ENCODE measurements at regions not wholly inside any gene's neighbourhood (a gene's known extent, or its start where the extent isn't known, plus 50 kb on each side); places are given as distances from the start of the nearest gene placed in this dataset.
A peak's percentile ranks its signal among the peaks of the same experiment; 100 is the strongest.

- no peak for DNase-seq
Observed at GRCh38 chr20:11101696-11102095, 427.9 kb upstream of the JAG1 start.

- no peak for DNase-seq
Observed at GRCh38 chr20:11103866-11104265, 430.1 kb upstream of the JAG1 start.

- no peak for DNase-seq
Observed at GRCh38 chr20:11108102-11108810, 434.5 kb upstream of the JAG1 start.

GRCh38 chr20:11110535-11110934, 436.7 kb upstream of the JAG1 start:
- DNase-seq: no peak

- DNase-seq: no peak
Observed at GRCh38 chr20:11111191-11111590, 437.4 kb upstream of the JAG1 start.

GRCh38 chr20:11112832-11113231, 439.0 kb upstream of the JAG1 start:
- no peak for DNase-seq

GRCh38 chr20:11114382-11114781, 440.6 kb upstream of the JAG1 start:
- no peak for DNase-seq

GRCh38 chr20:11117808-11118528, 444.2 kb upstream of the JAG1 start:
- no peak for DNase-seq

- DNase-seq: no peak
Observed at GRCh38 chr20:11118802-11119380, 445.1 kb upstream of the JAG1 start.

GRCh38 chr20:11119573-11119972, 445.8 kb upstream of the JAG1 start:
- no peak for DNase-seq

GRCh38 chr20:11120431-11120830, 446.6 kb upstream of the JAG1 start:
- no peak for DNase-seq

- peak in 1 of 2 donors; percentile 68 for DNase-seq
Observed at GRCh38 chr20:11124849-11125505, 451.2 kb upstream of the JAG1 start.

- no peak for DNase-seq
Observed at GRCh38 chr20:11128220-11128718, 454.5 kb upstream of the JAG1 start.

GRCh38 chr20:11128721-11129120, 454.9 kb upstream of the JAG1 start:
- no peak for DNase-seq

GRCh38 chr20:11130554-11131166, 456.9 kb upstream of the JAG1 start:
- DNase-seq: no peak

- no peak for DNase-seq
Observed at GRCh38 chr20:11132819-11133415, 459.1 kb upstream of the JAG1 start.

- no peak for DNase-seq
Observed at GRCh38 chr20:11136691-11137090, 462.9 kb upstream of the JAG1 start.

GRCh38 chr20:11137688-11138087, 463.9 kb upstream of the JAG1 start:
- DNase-seq: no peak

GRCh38 chr20:11140359-11140758, 466.6 kb upstream of the JAG1 start:
- DNase-seq: no peak

GRCh38 chr20:11143481-11143880, 469.7 kb upstream of the JAG1 start:
- DNase-seq: no peak

- DNase-seq: no peak
Observed at GRCh38 chr20:11144114-11144950, 470.5 kb upstream of the JAG1 start.

- DNase-seq: no peak
Observed at GRCh38 chr20:11145616-11146015, 471.8 kb upstream of the JAG1 start.
